NT2/D1 (cell line): ENCODE measurements at regions not wholly inside any gene's neighbourhood (a gene's known extent, or its start where the extent isn't known, plus 50 kb on each side); places are given as distances from the start of the nearest gene placed in this dataset.

ENCODE experiments used
- SUZ12 ChIP-seq: IDR thresholded peaks from 2 replicates; pipeline ENCODE4 v1.6.1; 2011; ENCODE audit not compliant: insufficient read length, insufficient read depth; ENCODE audit errors: extremely low read depth
- YY1 ChIP-seq: IDR thresholded peaks from 2 replicates; pipeline ENCODE4 v1.6.1; 2011; ENCODE audit not compliant: insufficient read length, insufficient read depth
- ZNF274 ChIP-seq: IDR thresholded peaks from 2 replicates; pipeline ENCODE4 v1.6.1; 2011; ENCODE audit warnings: mild to moderate bottlenecking, low read depth, low read length

GRCh38 chr1:36721261-36721660 is 238.5 kb upstream of the CSF3R start:
- no peak for TF ChIP-seq SUZ12
- TF ChIP-seq YY1 = no peak
- TF ChIP-seq ZNF274 = no peak
